GM23338 (cell line): ENCODE measurements at regions not wholly inside any gene's neighbourhood (a gene's known extent, or its start where the extent isn't known, plus 50 kb on each side); places are given as distances from the start of the nearest gene placed in this dataset.
A peak's percentile ranks its signal among the peaks of the same experiment; 100 is the strongest.

Experiments
- ATAC-seq: fragments of 200-7000 bp; cut with Tn5 transposase; 3 replicates; pipeline ENCODE4 v1.9.1; 2020
- DNase-seq: peaks from one replicate; pipeline ENCODE4 v3.0.0-alpha.2; 2015; ENCODE audit warnings: low spot score
- H2AFZ ChIP-seq: fragments of 200-600 bp; sonication (generic); 2 replicates; pipeline ENCODE4 v1.8.0; 2016; ENCODE audit warnings: antibody characterized with exemption, mild to moderate bottlenecking, moderate library complexity
- H3F3A ChIP-seq: fragments of 200-600 bp; sonication (generic); replicated peaks from 2 replicates; pipeline ENCODE4 v1.8.0; 2017; ENCODE audit warnings: antibody characterized with exemption, mixed run types, low read depth
- H3K27ac ChIP-seq: fragments of 200-600 bp; sonication (generic); 2 replicates; pipeline ENCODE4 v1.6.1; 2016; ENCODE audit warnings: low read depth
- H3K27me3 ChIP-seq: fragments of 200-600 bp; sonication (generic); 2 replicates; pipeline ENCODE4 v1.8.0; 2016; ENCODE audit warnings: mild to moderate bottlenecking, mixed run types, moderate library complexity; ENCODE audit not compliant: insufficient read depth
- H3K36me3 ChIP-seq: fragments of 200-600 bp; sonication (generic); 2 replicates; pipeline ENCODE4 v1.8.0; 2016; ENCODE audit warnings: mild to moderate bottlenecking; ENCODE audit not compliant: insufficient read depth
- H3K4me1 ChIP-seq: fragments of 200-600 bp; sonication (generic); 2 replicates; pipeline ENCODE4 v1.8.0; 2016; ENCODE audit warnings: mild to moderate bottlenecking, moderate library complexity; ENCODE audit not compliant: insufficient read depth
- H3K4me2 ChIP-seq: fragments of 200-600 bp; sonication (generic); 2 replicates; pipeline ENCODE4 v1.7.1; 2017; ENCODE audit warnings: mixed run types
- H3K4me3 ChIP-seq: fragments of 200-600 bp; sonication (generic); 2 replicates; pipeline ENCODE4 v1.6.1; 2016; ENCODE audit warnings: mixed run types
- H3K79me2 ChIP-seq: fragments of 200-600 bp; sonication (generic); replicated peaks from 2 replicates; pipeline ENCODE4 v1.8.0; 2017; ENCODE audit warnings: mild to moderate bottlenecking; ENCODE audit not compliant: insufficient read depth
- H3K9me2 ChIP-seq: fragments of 200-600 bp; sonication (generic); 2 replicates; pipeline ENCODE4 v1.8.0; 2017; ENCODE audit not compliant: insufficient read depth
- H4K20me1 ChIP-seq: fragments of 200-600 bp; sonication (generic); replicated peaks from 2 replicates; pipeline ENCODE4 v1.8.0; 2017; ENCODE audit warnings: mild to moderate bottlenecking; ENCODE audit not compliant: insufficient read depth
- H3K27ac Mint-ChIP-seq: 2 replicates; pipeline ENCODE4 v1.8.0; 2020; ENCODE audit warnings: inconsistent platforms, mild to moderate bottlenecking, moderate library complexity, mixed read lengths
- H3K27me3 Mint-ChIP-seq: 3 replicates; pipeline ENCODE4 v1.8.0; 2022; ENCODE audit warnings: low read depth, mild to moderate bottlenecking, moderate library complexity, mixed read lengths, inconsistent platforms; ENCODE audit not compliant: insufficient read depth, poor library complexity
- H3K36me3 Mint-ChIP-seq: 3 replicates; pipeline ENCODE4 v1.8.0; 2021; ENCODE audit warnings: low read depth, mild to moderate bottlenecking, inconsistent platforms, moderate library complexity, mixed read lengths
- H3K4me1 Mint-ChIP-seq: 3 replicates; pipeline ENCODE4 v1.8.0; 2020; ENCODE audit warnings: mild to moderate bottlenecking, inconsistent platforms, mixed read lengths
- H3K4me3 Mint-ChIP-seq: 3 replicates; pipeline ENCODE4 v1.8.0; 2021; ENCODE audit warnings: moderate library complexity, mild to moderate bottlenecking, inconsistent platforms, mixed read lengths
- H3K9me3 Mint-ChIP-seq: 3 replicates; pipeline ENCODE4 v1.8.0; 2020; ENCODE audit warnings: moderate library complexity, mild to moderate bottlenecking, inconsistent platforms, mixed read lengths
- EZH2phosphoT487 ChIP-seq: fragments of 200-600 bp; sonication (generic); IDR thresholded peaks from one replicate; pipeline ENCODE4 v1.8.1; 2018; ENCODE audit warnings: antibody characterized with exemption; ENCODE audit not compliant: unreplicated experiment
- NANOG ChIP-seq: IDR thresholded peaks from 2 replicates; pipeline ENCODE4 v1.6.1; 2016; ENCODE audit warnings: antibody characterized with exemption, borderline replicate concordance
- REST ChIP-seq: IDR thresholded peaks from one replicate; pipeline ENCODE4 v1.6.1; 2018; ENCODE audit warnings: antibody characterized with exemption; ENCODE audit not compliant: unreplicated experiment
- ZNF114 ChIP-seq: fragments of 250-450 bp; sonication (Bioruptor Pico); IDR thresholded peaks from 2 replicates; pipeline ENCODE4 v1.5.0; 2020; ENCODE audit warnings: mild to moderate bottlenecking, moderate library complexity
- TF ChIP-seq, protein P1 (sequence below), 2 experiments: fragments of 200-600 bp in 1 of 2; sonication (generic) in 1 of 2; conservative IDR thresholded peaks; 2 replicates each; pipeline versions ENCODE4 v1.5.1 to v1.6.1; 2016 to 2017; ENCODE audit warnings: antibody characterized with exemption in 2 of 2, low read depth in 2 of 2, mild to moderate bottlenecking in 2 of 2, moderate library complexity in 1 of 2

DNA sequence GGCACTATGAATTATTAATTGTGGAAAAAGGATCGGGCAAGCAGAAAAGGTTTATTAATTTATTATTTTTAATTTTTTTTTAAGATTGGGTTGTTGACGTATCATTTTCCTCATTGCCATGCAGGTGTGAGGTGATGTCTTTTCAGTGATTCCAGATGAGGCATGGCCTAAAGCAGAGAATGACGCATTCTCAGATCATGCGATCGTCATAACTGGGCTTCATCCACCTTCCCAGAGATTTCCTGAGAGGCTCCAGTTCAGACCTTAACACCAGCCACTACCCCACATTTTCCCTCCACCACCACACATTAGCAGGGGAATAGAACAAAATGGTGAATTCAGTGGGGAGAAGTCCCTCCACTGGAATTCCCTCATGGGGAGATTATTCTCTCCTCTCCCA is 518.4 kb upstream of the SPHKAP start:
- ATAC-seq (no peak), DNase-seq (no peak)
- H3K36me3 ChIP-seq: no peaks in the 10 kb centered on the region

GRCh38 chr2:228699400-228699799 is 517.9 kb upstream of the SPHKAP start:
- Histone ChIP-seq H3K36me3 (no peaks in the 10 kb centered on the region), H3K4me2 (no peak overlapping the region), H2AFZ (no peak overlapping the region), H3K9me2 (no peaks in the 10 kb centered on the region; the same call in none of the 2 replicates), H3K4me1 (no peaks in the 10 kb centered on the region), H3K27me3 (no peaks in the 10 kb centered on the region), H3K4me3 (no peak overlapping the region), H3F3A (no peaks in the 10 kb centered on the region), H4K20me1 (no peaks in the 10 kb centered on the region), H3K27ac (no peak overlapping the region), H3K79me2 (no peaks in the 10 kb centered on the region)
- no peak for DNase-seq
- no peak for TF ChIP-seq REST
- TF ChIP-seq EZH2phosphoT487: no peak
- TF ChIP-seq, protein P1, sequence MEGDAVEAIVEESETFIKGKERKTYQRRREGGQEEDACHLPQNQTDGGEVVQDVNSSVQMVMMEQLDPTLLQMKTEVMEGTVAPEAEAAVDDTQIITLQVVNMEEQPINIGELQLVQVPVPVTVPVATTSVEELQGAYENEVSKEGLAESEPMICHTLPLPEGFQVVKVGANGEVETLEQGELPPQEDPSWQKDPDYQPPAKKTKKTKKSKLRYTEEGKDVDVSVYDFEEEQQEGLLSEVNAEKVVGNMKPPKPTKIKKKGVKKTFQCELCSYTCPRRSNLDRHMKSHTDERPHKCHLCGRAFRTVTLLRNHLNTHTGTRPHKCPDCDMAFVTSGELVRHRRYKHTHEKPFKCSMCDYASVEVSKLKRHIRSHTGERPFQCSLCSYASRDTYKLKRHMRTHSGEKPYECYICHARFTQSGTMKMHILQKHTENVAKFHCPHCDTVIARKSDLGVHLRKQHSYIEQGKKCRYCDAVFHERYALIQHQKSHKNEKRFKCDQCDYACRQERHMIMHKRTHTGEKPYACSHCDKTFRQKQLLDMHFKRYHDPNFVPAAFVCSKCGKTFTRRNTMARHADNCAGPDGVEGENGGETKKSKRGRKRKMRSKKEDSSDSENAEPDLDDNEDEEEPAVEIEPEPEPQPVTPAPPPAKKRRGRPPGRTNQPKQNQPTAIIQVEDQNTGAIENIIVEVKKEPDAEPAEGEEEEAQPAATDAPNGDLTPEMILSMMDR (conservative IDR thresholded peaks at IDR 0.05; ENCODE audit: low read depth in 2 of 2): peak; percentile 38 to 62; a peak in 3 of 4 replicates
- H3K27ac Mint-ChIP-seq: no peak overlapping the region
- no peaks in the 10 kb centered on the region for H3K4me1 Mint-ChIP-seq
- no peaks in the 10 kb centered on the region for H3K36me3 Mint-ChIP-seq
- H3K27me3 Mint-ChIP-seq: no peaks in the 10 kb centered on the region
- H3K4me3 Mint-ChIP-seq: no peak overlapping the region
- ATAC-seq: peak; percentile 32; the same call in 1 of the 3 replicates
- peaks cover 4% of the 10 kb centered on the region; the same call in 2 of the 3 replicates for H3K9me3 Mint-ChIP-seq

More for the DNA sequence above, 518.4 kb upstream of the SPHKAP start:
- H3K9me3 Mint-ChIP-seq: peaks cover 4% of the 10 kb centered on the region; the same call in 2 of the 3 replicates
- no peak overlapping the region for H3K4me3 Mint-ChIP-seq
- Histone ChIP-seq H2AFZ (peak overlapping the region; percentile 64; the same call in 1 of the 2 replicates), H4K20me1 (no peaks in the 10 kb centered on the region), H3K4me2 (no peak overlapping the region), H3K79me2 (no peaks in the 10 kb centered on the region), H3K4me3 (no peak overlapping the region), H3K9me2 (no peaks in the 10 kb centered on the region; the same call in none of the 2 replicates), H3K4me1 (no peaks in the 10 kb centered on the region), H3K27me3 (no peaks in the 10 kb centered on the region), H3K27ac (no peak overlapping the region), H3F3A (no peaks in the 10 kb centered on the region)
- no peaks in the 10 kb centered on the region for H3K4me1 Mint-ChIP-seq
- H3K36me3 Mint-ChIP-seq: no peaks in the 10 kb centered on the region
- no peaks in the 10 kb centered on the region for H3K27me3 Mint-ChIP-seq
- TF ChIP-seq ZNF114 (CRISPR knock-in tag) (no peak), REST (no peak), NANOG (no peak)
- H3K27ac Mint-ChIP-seq: no peak overlapping the region
